ENCODE measurements at regions not wholly inside any gene's neighbourhood (a gene's known extent, or its start where the extent isn't known, plus 50 kb on each side); places are given as distances from the start of the nearest gene placed in this dataset.

GRCh38 chr13:47553329-47553977 lies 447.6 kb downstream of the SUCLA2 start:
- H3K4me3 ChIP-seq: no peak overlapping the region
- ATAC-seq: no peak
- H3K36me3 ChIP-seq (ENCODE audit: low read depth): no peaks in the 10 kb centered on the region
- peaks cover 6% of the 10 kb centered on the region for H3K9me3 ChIP-seq
- intact Hi-C loops (cut with DNase I, micrococcal nuclease): no loop called here
- DNase-seq: no peak
- H3K4me1 ChIP-seq (ENCODE audit: low read depth): no peaks in the 10 kb centered on the region
- TF ChIP-seq, protein P1, sequence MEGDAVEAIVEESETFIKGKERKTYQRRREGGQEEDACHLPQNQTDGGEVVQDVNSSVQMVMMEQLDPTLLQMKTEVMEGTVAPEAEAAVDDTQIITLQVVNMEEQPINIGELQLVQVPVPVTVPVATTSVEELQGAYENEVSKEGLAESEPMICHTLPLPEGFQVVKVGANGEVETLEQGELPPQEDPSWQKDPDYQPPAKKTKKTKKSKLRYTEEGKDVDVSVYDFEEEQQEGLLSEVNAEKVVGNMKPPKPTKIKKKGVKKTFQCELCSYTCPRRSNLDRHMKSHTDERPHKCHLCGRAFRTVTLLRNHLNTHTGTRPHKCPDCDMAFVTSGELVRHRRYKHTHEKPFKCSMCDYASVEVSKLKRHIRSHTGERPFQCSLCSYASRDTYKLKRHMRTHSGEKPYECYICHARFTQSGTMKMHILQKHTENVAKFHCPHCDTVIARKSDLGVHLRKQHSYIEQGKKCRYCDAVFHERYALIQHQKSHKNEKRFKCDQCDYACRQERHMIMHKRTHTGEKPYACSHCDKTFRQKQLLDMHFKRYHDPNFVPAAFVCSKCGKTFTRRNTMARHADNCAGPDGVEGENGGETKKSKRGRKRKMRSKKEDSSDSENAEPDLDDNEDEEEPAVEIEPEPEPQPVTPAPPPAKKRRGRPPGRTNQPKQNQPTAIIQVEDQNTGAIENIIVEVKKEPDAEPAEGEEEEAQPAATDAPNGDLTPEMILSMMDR (IDR thresholded peaks at IDR 0.05): no peak

DNA sequence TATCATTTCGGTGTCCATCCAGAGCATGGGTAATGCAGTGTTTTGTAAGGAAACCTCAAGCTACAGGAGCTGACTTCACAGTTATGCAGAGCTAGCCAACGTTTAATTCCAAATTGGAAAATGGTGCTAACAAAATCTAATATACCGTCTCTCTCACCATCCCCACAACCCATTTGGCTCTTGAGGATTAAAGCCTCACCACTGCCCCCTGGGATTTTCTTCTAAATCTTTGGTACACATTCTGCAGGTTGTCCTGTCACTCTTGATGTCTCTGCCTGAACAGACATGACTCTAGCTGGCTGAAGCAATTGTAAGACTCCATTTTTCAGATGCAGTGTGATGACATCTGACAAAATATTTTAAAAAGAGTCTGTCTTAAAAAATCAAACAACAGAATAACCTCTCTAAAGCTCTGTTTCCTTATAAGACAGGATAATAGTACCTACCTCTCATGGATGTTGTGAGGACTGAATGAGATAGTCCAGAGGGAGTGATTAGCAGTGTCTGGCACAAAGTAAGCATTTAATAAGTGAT lies 451.8 kb downstream of the SUCLA2 start:
- intact Hi-C loops (cut with DNase I, micrococcal nuclease): no loop called here
- DNase-seq (no peak), ATAC-seq (no peak)
- H3K4me3 ChIP-seq: no peak overlapping the region
- no peaks in the 10 kb centered on the region for H3K4me1 ChIP-seq (ENCODE audit: low read depth)
- no peaks in the 10 kb centered on the region for H3K36me3 ChIP-seq (ENCODE audit: low read depth)
- TF ChIP-seq, protein P1 (IDR thresholded peaks at IDR 0.05): no peak
- peaks cover 14% of the 10 kb centered on the region for H3K9me3 ChIP-seq

GRCh38 chr13:47548294-47548840 lies 452.7 kb downstream of the SUCLA2 start:
- DNase-seq (no peak), ATAC-seq (no peak)
- TF ChIP-seq, protein P1 (IDR thresholded peaks at IDR 0.05): no peak
- intact Hi-C loops (cut with DNase I, micrococcal nuclease): no loop called here
- Histone ChIP-seq H3K4me1 (ENCODE audit: low read depth) (no peaks in the 10 kb centered on the region), H3K4me3 (no peak overlapping the region), H3K36me3 (ENCODE audit: low read depth) (no peaks in the 10 kb centered on the region), H3K9me3 (peaks cover 14% of the 10 kb centered on the region)

- intact Hi-C loops (cut with DNase I, micrococcal nuclease): no loop called here
- TF ChIP-seq, protein P1 (IDR thresholded peaks at IDR 0.05): no peak
- peaks cover 14% of the 10 kb centered on the region for H3K9me3 ChIP-seq
- ATAC-seq (peak; percentile 40), DNase-seq (no peak)
- H3K36me3 ChIP-seq (ENCODE audit: low read depth): no peaks in the 10 kb centered on the region
- no peaks in the 10 kb centered on the region for H3K4me1 ChIP-seq (ENCODE audit: low read depth)
- no peak overlapping the region for H3K4me3 ChIP-seq
These were observed 454.5 kb downstream of the SUCLA2 start for GRCh38 chr13:47546391-47547225.

DNA sequence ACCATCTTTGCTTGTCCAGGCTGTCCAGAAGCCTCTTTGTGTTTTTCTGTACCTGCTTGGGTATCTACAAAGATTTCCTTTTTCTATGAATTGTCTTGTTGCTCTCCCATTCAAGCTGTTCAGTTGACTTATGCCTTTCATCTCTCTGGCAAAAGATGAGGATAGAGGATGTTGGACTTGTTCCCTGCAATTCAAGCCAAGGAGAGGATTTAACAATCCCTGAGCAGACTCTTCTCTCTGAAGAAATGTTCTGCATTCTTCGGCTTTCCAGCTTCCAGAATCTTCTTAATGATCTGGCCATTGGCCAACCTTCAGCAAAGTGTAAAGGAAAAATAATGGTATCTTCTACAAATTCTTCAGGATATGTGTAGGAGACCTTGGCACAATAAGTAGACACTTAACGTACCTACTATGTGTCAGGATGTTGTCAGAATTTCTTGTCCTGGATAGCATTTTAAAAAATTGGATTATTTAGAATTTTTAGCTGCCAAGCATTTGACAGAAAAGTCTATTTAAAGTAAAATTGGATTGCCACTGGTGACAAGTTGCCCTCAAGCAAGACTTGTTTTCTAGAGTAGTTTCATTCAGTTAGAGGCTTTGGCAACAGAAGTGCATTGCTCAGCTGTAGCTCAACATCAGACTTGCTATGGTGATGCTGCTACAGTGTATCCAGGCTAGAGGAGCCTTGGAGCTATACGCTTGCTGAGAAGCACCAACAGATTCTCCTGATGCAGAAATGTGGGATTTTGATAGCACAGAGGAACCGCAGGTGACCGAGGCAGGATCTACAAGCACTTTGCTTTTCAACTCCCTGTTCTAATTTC lies 455.7 kb downstream of the SUCLA2 start:
- TF ChIP-seq, protein P1 (IDR thresholded peaks at IDR 0.05): no peak
- Histone ChIP-seq H3K9me3 (peaks cover 14% of the 10 kb centered on the region), H3K4me1 (ENCODE audit: low read depth) (no peaks in the 10 kb centered on the region), H3K36me3 (ENCODE audit: low read depth) (no peaks in the 10 kb centered on the region), H3K4me3 (no peak overlapping the region)
- intact Hi-C loops (cut with DNase I, micrococcal nuclease): no loop called here
- DNase-seq: no peak
- ATAC-seq: no peak
